Ovary (tissue), 3 donors: ENCODE measurements at regions not wholly inside any gene's neighbourhood (a gene's known extent, or its start where the extent isn't known, plus 50 kb on each side); places are given as distances from the start of the nearest gene placed in this dataset.

Experiments used
- CTCF ChIP-seq, 3 donors: fragments of 450-650 bp in 2 of 3; fragments of 200-600 bp in 1 of 3; IDR thresholded peaks; one replicate each; pipeline versions ENCODE4 v1.5.1 to v1.8.0; 2016 to 2022; ENCODE audit warnings: antibody characterized with exemption in 3 of 3, mild to moderate bottlenecking in 1 of 3
- EP300 ChIP-seq: sonication (generic); formaldehyde crosslinking; IDR thresholded peaks from one replicate; pipeline ENCODE4 v1.6.1; 2017; ENCODE audit warnings: antibody characterized with exemption
- POLR2A ChIP-seq: fragments of 450-650 bp; IDR thresholded peaks from one replicate; pipeline ENCODE4 v1.6.1; 2017; ENCODE audit warnings: antibody characterized with exemption, mild to moderate bottlenecking, moderate library complexity
- donor health status: DM: no; HTN: no; CAD: no.

DNA sequence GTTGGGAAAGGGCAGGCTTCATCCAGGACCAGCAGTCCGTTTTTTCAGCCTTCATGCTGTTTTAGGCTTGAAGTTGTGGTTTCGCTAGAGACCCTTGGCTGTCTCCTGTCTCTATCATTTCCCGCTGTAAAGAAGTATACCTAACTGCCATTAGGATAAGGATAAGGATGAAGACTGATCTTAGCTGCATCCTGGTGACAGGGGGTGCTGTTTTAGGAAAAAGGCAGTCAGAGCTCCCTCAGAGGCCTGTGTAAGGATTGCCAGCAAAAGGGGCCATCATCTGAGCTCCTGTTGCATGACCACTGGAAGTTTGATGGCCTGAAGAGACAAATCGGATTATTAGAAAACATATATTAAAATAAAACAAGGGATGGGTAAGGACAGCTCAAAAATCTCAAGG, 64.8 kb upstream of the FGF10 start:
- TF ChIP-seq POLR2A (no peak), CTCF (IDR thresholded peaks at IDR 0.05) (no peak), EP300 (no peak)
